ENCODE measurements at regions not wholly inside any gene's neighbourhood (a gene's known extent, or its start where the extent isn't known, plus 50 kb on each side); places are given as distances from the start of the nearest gene placed in this dataset.
A peak's percentile ranks its signal among the peaks of the same experiment; 100 is the strongest.

DNA sequence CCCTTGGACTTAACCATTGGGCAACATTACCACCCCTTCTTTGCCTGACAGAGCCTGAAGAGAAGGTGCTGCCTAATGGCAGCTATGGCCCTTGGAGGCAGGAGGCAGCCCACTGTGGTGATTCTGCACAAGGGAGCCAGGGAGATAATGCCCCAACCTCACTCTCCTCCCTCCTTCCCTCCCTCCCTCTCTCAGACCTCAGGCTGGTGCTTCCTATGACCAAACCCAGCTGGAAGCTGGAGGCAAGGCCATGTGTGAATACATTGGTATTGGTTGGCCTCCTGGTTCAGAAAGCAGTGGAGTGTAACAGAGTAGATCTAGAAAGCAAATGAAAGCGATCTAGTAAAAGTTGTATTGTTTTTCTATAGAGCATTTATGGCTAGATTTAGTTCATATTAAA lies 233.1 kb downstream of the CSNK2A3 start:
- Histone ChIP-seq H4K20me1 (replicated peaks in 1 of 2; ENCODE audit: control insufficient read depth in 1 of 2, insufficient read depth in 2 of 2, low read length in 2 of 2) (no peaks in the 10 kb centered on the region), H3K79me2 (ENCODE audit: control insufficient read depth in 1 of 2, insufficient read depth in 2 of 2, low read length in 2 of 2) (no peaks in the 10 kb centered on the region), H3K79me1 (ENCODE audit: low read depth, low read length) (no peaks in the 10 kb centered on the region), H3K4me2 (ENCODE audit: insufficient read depth in 1 of 2, low read depth in 2 of 2, low read length in 2 of 2) (no peak overlapping the region), H4K5ac (ENCODE audit: insufficient read length, low read depth, low read length) (no peak overlapping the region), H3K27ac (ENCODE audit: low read depth, low read length) (no peak overlapping the region), H2BK12ac (ENCODE audit: low read depth, low read length) (no peak overlapping the region), H2BK120ac (replicated peaks; ENCODE audit: low read depth, low read length) (no peak overlapping the region), H3K4ac (replicated peaks; ENCODE audit: insufficient read length, low read depth, low read length) (no peak overlapping the region), H2AFZ (ENCODE audit: low read length) (no peak overlapping the region), H4K91ac (replicated peaks; ENCODE audit: insufficient read length, low read length) (no peak overlapping the region), H2BK5ac (ENCODE audit: low read depth, low read length) (no peak overlapping the region), H2BK20ac (ENCODE audit: low read length) (no peak overlapping the region), H3K9me3 (ENCODE audit: insufficient read depth in 2 of 2, low read depth in 1 of 2, low read length in 1 of 2) (no peaks in the 10 kb centered on the region), H3K56ac (replicated peaks; ENCODE audit: insufficient read length, low read depth, low read length) (no peak overlapping the region), H4K8ac (ENCODE audit: extremely low read depth, insufficient read depth, low read length) (no peak overlapping the region), H3K9ac (replicated peaks in 1 of 4; ENCODE audit: extremely low read depth in 1 of 4, low read depth in 3 of 4, low read length in 3 of 4) (no peak overlapping the region), H3K18ac (ENCODE audit: extremely low read depth, low read length) (no peak overlapping the region), H3K23me2 (ENCODE audit: low read depth, low read length) (no peaks in the 10 kb centered on the region), H3K27me3 (replicated peaks in 1 of 4; ENCODE audit: control insufficient read depth in 3 of 4, extremely low read depth in 1 of 4, insufficient read depth in 3 of 4, low read length in 3 of 4) (no peaks in the 10 kb centered on the region), H3K4me1 (replicated peaks in 1 of 4; ENCODE audit: control insufficient read depth in 3 of 4, insufficient read depth in 4 of 4, low read length in 3 of 4) (0 out of 7 replicates have a peak, but pooled peaks cover 0 to 4% (median 0%) of the 10 kb centered on the region in 4 experiments), H3K14ac (ENCODE audit: insufficient read length) (no peak overlapping the region), H3K4me3 (ENCODE audit: extremely low read depth in 1 of 4, insufficient read depth in 2 of 4, low read depth in 3 of 4, low read length in 4 of 4) (no peak overlapping the region), H3K36me3 (ENCODE audit: control insufficient read depth in 2 of 4, insufficient read depth in 4 of 4, low read length in 3 of 4) (no peaks in the 10 kb centered on the region), H3K23ac (ENCODE audit: insufficient read length) (no peak overlapping the region), H2BK15ac (ENCODE audit: low read length) (no peak overlapping the region), H2AK5ac (ENCODE audit: low read depth, low read length) (no peak overlapping the region)
- ChIA-PET POLR2A (ENCODE audit: partially characterized antibody) (no interaction called here), CTCF (ENCODE audit: partially characterized antibody) (interaction anchor here (0.6 to 1.0 kb wide), 3 partner anchors 37 to 241 kb away, joined by 3 read pairs; no protein-coding TSS in a partner anchor)
- TF ChIP-seq TAF7 (optimal IDR thresholded peaks at IDR 0.05; ENCODE audit: borderline replicate concordance, low read depth, low read length) (no peak), EZH2 (IDR thresholded peaks at IDR 0.05; ENCODE audit: low read depth, low read length, severe bottlenecking) (no peak), CBX8 (IDR thresholded peaks at IDR 0.05; ENCODE audit: borderline replicate concordance, low read depth, low read length) (no peak), CBX5 (IDR thresholded peaks at IDR 0.05; ENCODE audit: low read depth, low read length) (no peak)
- TF ChIP-seq, protein P1, sequence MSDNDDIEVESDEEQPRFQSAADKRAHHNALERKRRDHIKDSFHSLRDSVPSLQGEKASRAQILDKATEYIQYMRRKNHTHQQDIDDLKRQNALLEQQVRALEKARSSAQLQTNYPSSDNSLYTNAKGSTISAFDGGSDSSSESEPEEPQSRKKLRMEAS (IDR thresholded peaks at IDR 0.05) = 0 out of 2 replicates have a peak, but pooled peaks have one; percentile 19
- DNase-seq (ENCODE audit: low read depth in 1 of 2, low spot score in 2 of 2) (no peak), FAIRE-seq (peak; percentile 42)
- 86% methylated on average over 1 of the region's 1 CpG; no CpG with 5 or more reads in 1 of the 2 experiments for WGBS, 2 experiments (ENCODE audit: extremely low coverage in 1 of 2, insufficient coverage in 1 of 2, insufficient read length in 1 of 2, insufficient replicate concordance in 2 of 2, low coverage in 1 of 2, low lambda C conversion rate in 2 of 2, missing lambda C conversion rate in 1 of 2)

Data from H1 (cell line).